DMS114 treated with DMSO at 0.1 percent for 48 hours (cell line): ENCODE measurements at regions not wholly inside any gene's neighbourhood (a gene's known extent, or its start where the extent isn't known, plus 50 kb on each side); places are given as distances from the start of the nearest gene placed in this dataset.
"Not testable (repeated sequence)": the region's sequence is repeated elsewhere in the genome, so short reads cannot be mapped to it uniquely, and the experiment has no call there.

Source experiments
- DNase-seq: peaks from one replicate; lab custom pipeline; 2025; ENCODE audit not compliant: unreplicated experiment; lab: John Stamatoyannopoulos, UW

DNA sequence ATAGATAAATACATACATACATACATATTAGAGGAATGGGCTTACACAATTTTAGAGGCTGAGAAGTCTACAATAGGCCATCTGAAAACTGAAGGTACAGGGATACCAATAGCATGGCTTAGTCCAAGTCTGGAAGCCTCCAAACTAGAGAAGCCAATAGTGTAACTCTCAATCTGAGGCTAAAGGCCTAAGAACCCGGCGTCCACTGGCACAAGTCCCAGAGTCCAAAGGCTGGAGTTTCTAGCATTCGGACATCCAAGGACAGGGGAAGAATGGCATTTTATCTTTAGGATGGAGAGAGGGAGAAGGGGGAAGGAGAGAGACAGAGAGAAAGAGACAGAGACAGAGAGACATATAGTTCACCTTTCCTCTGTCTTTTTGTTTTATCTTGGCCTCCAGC is 63.7 kb upstream of the SYT4 start:
- DNase-seq: no peak

DNA sequence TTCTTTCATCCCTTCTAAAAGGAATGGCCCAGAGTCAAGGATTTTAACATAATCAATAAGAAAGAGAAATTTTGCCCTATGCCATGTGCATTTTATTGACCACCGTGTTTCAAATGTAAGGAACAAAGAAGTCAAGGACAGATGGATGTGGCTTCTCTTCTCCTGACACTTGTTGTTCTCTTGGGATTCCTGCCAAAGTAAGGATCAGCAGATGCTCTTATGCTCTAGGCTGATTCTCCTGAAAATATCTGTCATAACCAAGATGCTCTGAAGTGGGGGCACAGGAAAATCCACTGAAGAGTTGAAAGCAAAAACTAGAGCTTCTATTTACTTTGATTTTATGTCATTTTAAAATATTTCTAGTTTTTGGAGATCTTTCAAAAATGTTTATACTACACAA is 72.9 kb upstream of the SYT4 start:
- DNase-seq: no peak

DNA sequence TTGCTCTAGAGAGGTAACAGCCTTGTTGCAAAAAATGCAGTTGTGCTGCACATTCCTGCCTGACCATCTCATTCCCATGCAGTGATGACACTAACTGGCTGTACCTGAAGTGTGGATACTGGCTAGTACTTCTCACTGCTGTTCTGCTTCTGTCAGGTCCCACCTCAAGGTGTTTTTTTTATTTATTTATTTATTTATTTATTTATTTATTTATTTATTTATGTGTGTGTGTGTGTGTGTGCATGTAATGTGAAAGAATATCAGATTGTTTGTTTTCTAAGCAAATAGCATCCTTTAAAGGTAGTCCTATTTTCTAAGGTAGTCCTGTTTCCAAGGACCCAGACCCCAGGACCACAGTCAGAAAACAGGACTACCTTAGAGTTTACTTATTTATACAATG is 87.2 kb upstream of the SYT4 start:
- DNase-seq: no peak

- DNase-seq: no peak
Observed at GRCh38 chr18:43367895-43368294, 90.6 kb upstream of the SYT4 start.

DNA sequence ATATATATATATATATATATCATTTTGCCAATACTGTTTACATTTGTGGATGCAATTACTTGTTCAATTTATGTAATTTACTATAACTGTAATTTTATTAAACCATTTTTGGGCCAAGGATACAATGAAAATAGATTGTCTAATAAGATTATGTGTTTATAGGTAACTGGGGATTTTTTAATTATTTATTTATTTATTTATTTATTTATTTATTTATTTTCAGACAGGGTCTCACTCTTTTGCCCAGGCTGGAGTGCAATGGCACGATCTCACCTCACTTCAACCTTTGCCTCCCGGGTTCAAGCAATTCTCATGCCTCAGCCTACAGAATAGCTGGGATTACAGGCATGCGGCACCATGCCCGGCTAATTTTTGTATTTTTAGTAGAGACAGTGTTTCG is 92.0 kb upstream of the SYT4 start:
- DNase-seq: not testable (repeated sequence)

- no peak for DNase-seq
Observed at GRCh38 chr18:43372773-43373172, 95.5 kb upstream of the SYT4 start.

DNA sequence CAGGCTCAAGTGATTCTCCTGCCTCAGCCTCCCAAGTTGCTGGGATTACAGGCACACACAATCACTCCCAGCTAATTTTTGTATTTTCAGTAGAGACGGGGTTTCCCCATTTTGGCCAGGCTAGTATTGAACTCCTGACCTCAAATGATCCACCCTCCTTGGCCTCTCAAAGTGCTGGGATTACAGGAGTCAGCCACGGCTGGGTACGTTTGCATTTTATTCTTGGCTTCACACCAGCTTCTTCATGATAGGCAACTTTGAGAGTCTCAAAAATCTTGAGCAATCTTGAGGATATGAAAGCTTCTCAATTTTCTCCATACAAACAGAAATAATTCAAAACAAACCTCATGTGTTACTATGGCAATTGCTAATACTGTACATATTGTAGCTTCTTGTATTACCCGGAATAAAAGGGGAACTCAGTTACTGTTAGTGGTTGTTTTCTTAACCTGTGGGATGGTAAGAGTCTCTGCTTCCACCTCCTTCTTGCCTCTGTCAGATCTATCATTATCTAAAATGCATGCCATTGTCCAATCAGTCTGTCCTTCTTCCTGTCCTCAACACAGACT is 102.9 kb upstream of the SYT4 start:
- no peak for DNase-seq

GRCh38 chr18:43382641-43383403 is 105.5 kb upstream of the SYT4 start:
- DNase-seq: no peak

DNA sequence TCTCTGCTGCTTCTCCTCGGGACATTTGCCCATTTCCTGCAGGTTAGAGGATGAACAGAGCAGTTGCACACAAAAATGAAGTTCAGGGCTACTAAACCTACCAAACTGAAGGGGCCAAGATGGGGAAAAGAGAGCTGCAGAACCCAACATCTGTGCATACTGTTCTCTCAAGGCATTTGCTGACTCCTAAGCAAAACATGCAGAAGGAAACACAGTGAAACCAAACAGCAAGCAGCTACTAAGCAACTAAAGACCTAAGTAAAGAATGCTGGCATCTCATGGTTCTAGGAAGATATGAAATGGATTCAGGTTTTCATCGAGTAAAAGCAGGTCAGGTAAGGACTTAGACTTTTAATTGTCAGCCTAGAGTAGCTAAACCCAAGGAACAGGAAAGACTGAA is 111.9 kb upstream of the SYT4 start:
- DNase-seq: no peak

DNA sequence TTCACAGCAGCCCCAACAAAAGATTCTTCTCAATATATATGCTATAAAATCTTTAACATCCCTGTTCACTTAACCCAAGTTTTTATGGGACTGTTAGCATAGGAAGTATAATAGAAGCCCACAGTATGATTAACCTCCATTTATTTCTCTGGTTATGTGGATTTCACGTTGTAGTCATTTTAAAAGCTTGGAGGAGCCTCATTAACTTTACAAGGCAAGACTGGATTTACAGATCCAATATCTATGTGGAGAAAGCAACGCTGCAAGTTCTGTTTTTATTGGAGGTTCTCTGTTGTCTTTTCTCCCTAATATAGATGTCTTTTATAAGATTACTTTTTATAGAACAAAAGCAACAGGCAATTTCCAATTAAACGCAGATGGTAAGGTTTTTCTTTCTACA is 114.9 kb upstream of the SYT4 start:
- no peak for DNase-seq

- DNase-seq: no peak
Observed at GRCh38 chr18:43393174-43393573, 115.9 kb upstream of the SYT4 start.

- DNase-seq: peak; percentile 24
Observed at GRCh38 chr18:43396266-43396665, 119.0 kb upstream of the SYT4 start.

DNA sequence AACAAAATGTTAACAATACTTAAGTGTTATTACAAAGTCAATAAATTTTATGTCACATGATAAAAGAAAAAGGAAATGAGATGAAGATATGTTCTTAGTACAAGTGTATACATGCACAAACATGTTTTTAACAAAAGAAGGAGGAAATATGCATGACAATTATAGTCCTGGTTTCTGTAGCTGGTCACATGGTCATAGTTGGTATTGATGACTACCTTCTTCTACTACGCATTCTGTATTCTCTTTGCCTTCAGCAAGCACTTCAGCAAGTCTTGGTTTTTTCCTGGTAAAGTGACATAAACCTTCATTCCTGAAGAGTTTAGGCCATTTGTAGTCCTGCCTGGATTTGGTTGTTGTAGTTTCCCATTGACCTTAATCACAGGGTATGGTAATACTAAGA is 121.3 kb upstream of the SYT4 start:
- no peak for DNase-seq

GRCh38 chr18:43405097-43405496 is 127.8 kb upstream of the SYT4 start:
- no peak for DNase-seq

DNA sequence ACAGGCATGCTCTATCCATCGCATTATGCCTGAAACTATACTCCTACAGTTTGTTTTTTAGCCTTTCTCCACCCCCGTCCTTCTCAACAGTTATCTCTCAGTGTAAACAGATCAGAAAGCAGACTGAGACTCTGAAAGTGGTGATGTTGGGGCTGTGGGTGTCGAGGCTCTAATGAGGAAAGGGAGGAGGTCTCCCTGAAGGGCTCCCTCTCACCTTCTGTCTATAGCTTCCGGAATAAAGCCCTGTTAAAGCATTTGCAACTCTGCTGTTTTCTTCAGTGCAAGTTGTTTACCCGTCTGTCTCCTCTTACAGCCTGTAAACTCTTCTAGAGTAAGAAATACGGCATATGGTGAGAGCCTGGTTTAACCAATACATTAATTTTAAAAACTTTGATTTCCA is 136.7 kb upstream of the SYT4 start:
- no peak for DNase-seq

DNA sequence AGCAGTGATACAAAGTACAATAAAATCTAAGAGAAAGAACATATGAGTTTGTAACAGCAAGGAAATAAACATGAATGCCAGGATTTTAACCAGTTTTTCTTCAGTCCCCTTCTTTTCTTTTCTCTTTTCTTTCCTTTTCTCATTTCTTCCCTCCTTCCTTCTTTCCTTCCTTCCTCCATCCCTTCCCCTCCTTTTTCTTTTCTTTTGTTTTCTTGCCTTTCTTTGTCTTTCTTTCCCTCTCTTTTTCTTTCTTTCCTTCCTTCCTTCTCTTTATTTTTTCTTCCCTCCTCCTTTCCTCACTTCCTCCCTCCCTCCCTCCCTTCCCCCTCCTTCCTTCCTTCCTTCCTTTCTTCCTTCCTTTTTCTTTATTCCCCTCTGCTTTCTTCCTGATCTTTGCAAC is 142.8 kb upstream of the SYT4 start:
- DNase-seq: no peak

- DNase-seq: no peak
Observed at GRCh38 chr18:43420950-43421349, 143.7 kb upstream of the SYT4 start.

- no peak for DNase-seq
Observed at GRCh38 chr18:43422518-43422917, 145.2 kb upstream of the SYT4 start.

DNA sequence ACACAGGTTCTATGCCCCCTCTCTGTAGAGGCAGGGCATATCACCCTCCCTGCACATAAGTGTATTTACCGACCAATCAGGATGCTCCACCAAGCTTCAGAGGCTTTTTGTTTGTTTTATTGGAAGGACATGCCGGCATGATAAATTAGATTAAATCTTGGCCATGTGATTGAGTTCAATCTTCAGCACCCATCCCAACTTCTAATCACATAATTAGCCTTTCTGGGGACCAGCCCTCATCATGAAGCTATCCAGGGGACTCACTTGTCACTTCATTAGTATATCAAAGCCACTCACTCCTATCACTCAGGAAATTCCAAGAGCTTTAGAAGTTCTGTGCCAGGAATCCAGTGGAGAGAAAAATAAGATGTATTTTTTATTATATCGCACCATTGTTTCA is 158.6 kb upstream of the SYT4 start:
- DNase-seq: no peak

DNA sequence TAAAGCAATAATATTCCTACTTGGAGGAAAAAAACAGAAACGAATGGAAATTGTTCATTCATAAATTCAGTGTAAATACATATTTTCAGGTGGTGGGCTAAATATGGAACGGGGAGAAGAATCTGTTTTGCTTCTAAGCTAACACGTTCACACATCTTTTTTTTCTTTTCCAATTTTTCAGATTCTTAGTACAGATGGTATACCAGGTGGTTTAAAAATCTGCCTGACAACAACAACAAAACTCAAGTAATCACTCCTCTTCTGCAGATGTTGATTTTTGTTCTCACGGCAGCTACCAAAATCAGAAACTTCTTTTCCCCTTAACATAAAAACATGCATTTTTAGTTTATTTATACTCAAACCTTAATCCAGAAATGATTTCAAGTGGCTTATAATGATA is 164.8 kb upstream of the SYT4 start:
- DNase-seq: no peak

DNA sequence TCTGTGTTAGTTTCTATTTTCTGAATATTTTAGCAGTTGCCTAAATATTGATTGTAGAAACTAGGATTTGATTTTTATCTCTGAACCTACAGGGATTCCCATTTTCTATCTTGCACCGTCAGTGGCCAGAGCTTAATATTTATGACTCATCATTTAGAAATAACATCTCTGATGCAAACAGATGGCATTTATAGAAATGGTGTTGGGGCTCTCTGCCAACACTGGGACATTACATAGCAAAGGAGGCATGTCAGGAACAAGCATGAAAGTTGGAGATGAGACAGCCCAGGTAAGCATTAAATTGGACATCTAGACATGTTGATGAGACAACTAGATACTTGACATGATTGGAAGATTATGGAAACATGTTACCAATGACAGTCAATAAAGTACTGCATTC is 165.3 kb upstream of the SYT4 start:
- DNase-seq: no peak

DNA sequence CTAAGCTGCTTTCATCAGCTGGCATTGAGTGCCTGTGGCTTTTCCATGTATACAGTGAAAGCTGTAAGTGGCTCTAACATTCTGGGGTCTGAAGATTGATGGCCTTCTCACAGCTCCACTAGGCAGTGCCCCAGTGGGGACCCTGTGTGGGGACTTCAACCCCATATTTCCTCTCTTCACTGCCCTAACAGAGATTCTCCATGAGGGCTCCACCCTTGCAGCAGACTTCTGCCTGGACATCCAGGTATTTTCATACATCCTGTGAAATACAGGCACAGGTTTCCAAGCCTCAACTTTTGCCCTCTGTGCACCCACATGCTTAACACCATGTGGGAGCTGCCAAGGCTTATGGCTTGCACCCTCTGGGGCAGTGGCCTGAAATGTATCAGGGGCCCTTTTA is 188.2 kb upstream of the SYT4 start:
- no peak for DNase-seq

- no peak for DNase-seq
Observed at GRCh38 chr18:43471873-43472272, 194.6 kb upstream of the SYT4 start.
